Neural crest cell (in vitro differentiated cells): ENCODE measurements at regions not wholly inside any gene's neighbourhood (a gene's known extent, or its start where the extent isn't known, plus 50 kb on each side); places are given as distances from the start of the nearest gene placed in this dataset.

Source experiments
- DNase-seq: peaks from one replicate; pipeline ENCODE4 v3.0.0; 2021; ENCODE audit warnings: low read depth, mixed read lengths, low spot score
- H3K27ac Mint-ChIP-seq: one replicate; pipeline ENCODE4 v1.8.0; 2021; ENCODE audit warnings: mild to moderate bottlenecking, mixed read lengths; ENCODE audit not compliant: unreplicated experiment
- H3K27me3 Mint-ChIP-seq: 2 replicates; pipeline ENCODE4 v1.8.0; 2021; ENCODE audit warnings: low read depth, mild to moderate bottlenecking, mixed read lengths
- H3K36me3 Mint-ChIP-seq: 2 replicates; pipeline ENCODE4 v1.8.0; 2021; ENCODE audit warnings: low read depth, mild to moderate bottlenecking, mixed read lengths
- H3K4me1 Mint-ChIP-seq: 2 replicates; pipeline ENCODE4 v1.8.0; 2021; ENCODE audit warnings: mixed read lengths
- H3K4me3 Mint-ChIP-seq: one replicate; pipeline ENCODE4 v1.8.0; 2021; ENCODE audit warnings: mild to moderate bottlenecking, mixed read lengths
- H3K9me3 Mint-ChIP-seq: 2 replicates; pipeline ENCODE4 v1.8.0; 2021; ENCODE audit warnings: mixed read lengths
- TF ChIP-seq, protein P1 (sequence below): fragments of 200-600 bp; sonication (generic); conservative IDR thresholded peaks from 2 replicates; pipeline ENCODE4 v1.5.0; 2021; ENCODE audit warnings: antibody characterized with exemption, mild to moderate bottlenecking

DNA sequence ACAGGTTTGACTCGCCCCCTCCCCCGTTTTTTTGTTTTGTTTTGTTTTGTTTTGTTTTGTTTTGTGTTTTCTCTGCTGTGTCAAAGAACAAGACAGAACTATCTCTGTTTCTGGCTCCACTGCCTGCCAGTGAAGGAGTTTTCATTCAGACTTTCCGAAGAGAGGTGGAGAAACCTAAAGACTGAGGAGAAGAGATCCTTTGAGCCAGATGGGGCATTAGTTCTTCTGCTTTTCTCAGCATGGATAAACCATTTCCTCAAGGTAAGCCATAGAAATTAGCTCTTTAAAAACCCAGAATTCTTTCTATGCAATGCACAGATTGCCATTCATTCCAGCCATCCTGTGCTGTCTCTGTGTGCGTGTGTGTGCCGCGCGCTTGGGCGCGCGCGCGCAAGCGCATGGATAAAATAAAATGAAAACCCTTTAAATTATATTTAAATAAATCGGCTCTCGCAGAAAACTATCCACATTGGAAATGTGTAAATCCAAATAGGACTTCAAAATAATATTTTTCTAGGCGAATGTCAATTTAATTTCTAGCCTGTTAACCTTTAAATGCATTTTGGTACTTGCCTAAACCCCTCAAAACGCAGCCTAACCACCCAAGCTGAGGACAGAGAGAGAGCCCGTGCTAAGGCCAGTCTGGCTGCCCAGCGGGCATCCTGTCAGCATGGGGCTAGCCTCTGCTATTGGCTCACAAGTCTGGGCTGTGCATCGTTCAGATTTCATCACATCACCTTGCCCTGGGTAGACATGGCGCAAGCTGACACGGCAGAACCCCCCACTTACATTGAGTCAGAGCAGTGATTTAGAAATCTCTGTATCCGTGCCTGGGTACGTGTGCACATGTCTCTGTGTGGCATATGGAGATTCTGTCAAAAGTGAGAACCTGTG is 113.0 kb upstream of the VAMP7 start:
- no peaks in the 10 kb centered on the region for H3K36me3 Mint-ChIP-seq
- no peak for DNase-seq

DNA sequence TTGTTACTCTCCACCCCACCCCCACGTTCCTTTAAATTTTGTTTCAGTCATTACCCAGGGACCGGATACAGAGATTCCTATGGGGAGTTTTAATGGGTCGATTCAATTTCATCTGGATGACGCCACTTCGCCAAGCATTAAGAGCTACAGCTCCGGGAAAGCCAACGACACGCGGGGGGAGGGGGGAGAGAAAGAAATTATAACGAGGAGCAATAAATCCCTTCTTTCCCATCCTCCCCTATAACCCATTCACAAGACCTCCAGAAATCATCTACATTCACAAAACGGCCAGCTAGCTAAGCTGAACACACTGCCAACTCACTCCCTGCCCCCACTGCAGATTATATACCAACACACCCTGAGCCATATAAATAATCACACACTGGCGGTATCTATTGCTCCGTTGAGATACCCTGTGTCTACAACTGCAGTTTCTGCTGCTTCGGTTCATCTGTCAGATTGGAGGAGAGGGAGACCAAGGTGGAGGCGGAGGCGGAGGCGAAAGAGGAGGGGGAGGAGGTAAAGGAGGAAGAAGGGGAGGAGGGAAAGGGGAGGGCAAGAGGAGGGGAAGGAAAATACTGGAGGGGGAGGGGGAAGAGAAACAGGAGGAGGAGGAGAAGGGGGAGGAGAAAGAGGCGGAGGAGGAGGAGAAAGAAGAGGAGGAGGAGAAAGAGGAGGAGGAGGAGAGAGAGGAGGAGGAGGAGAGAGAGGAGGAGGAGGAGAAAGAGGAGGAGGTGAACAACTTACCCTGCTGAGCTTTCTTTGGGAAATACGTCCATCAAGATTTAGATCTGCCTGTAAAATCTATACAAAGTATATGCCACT is 113.9 kb upstream of the VAMP7 start:
- DNase-seq = peak; percentile 27
- Mint-ChIP-seq H3K36me3 (no peaks in the 10 kb centered on the region), H3K27me3 (no peaks in the 10 kb centered on the region), H3K4me3 (peak overlapping the region; percentile 94), H3K27ac (peak overlapping the region; percentile 81), H3K4me1 (peaks cover 19% of the 10 kb centered on the region), H3K9me3 (peaks cover 4% of the 10 kb centered on the region)
- TF ChIP-seq, protein P1, sequence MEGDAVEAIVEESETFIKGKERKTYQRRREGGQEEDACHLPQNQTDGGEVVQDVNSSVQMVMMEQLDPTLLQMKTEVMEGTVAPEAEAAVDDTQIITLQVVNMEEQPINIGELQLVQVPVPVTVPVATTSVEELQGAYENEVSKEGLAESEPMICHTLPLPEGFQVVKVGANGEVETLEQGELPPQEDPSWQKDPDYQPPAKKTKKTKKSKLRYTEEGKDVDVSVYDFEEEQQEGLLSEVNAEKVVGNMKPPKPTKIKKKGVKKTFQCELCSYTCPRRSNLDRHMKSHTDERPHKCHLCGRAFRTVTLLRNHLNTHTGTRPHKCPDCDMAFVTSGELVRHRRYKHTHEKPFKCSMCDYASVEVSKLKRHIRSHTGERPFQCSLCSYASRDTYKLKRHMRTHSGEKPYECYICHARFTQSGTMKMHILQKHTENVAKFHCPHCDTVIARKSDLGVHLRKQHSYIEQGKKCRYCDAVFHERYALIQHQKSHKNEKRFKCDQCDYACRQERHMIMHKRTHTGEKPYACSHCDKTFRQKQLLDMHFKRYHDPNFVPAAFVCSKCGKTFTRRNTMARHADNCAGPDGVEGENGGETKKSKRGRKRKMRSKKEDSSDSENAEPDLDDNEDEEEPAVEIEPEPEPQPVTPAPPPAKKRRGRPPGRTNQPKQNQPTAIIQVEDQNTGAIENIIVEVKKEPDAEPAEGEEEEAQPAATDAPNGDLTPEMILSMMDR = no peak

More for the DNA sequence above, 113.0 kb upstream of the VAMP7 start:
- H3K4me3 Mint-ChIP-seq = peak overlapping the region; percentile 94
- H3K27ac Mint-ChIP-seq = no peak overlapping the region
- H3K9me3 Mint-ChIP-seq = peaks cover 3% of the 10 kb centered on the region
- TF ChIP-seq, protein P1 = no peak
- H3K4me1 Mint-ChIP-seq = peaks cover 19% of the 10 kb centered on the region
- H3K27me3 Mint-ChIP-seq = no peaks in the 10 kb centered on the region

DNA sequence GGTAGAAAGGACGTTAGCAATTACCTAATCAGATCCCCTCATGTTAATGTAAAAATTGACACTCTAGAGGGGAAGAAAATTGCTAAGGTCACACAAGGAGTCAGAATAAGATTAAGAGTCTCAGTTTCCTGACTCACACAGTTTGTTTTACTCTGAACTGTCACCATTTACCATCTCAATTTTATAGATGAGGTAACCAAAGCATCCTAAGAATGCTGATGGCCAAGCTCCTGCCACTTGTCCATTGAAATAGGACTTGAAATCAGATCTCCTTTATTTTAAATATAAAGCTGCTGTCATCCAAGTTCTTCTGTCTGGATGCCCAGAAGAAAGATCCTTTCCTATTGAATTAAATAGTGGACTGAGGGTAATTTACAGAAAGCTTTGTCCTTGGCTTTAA is 114.8 kb upstream of the VAMP7 start:
- Mint-ChIP-seq H3K27ac (no peak overlapping the region), H3K36me3 (no peaks in the 10 kb centered on the region), H3K9me3 (peaks cover 5% of the 10 kb centered on the region), H3K4me1 (peaks cover 19% of the 10 kb centered on the region), H3K27me3 (no peaks in the 10 kb centered on the region), H3K4me3 (peak overlapping the region; percentile 94)
- no peak for DNase-seq
- TF ChIP-seq, protein P1 = no peak

DNA sequence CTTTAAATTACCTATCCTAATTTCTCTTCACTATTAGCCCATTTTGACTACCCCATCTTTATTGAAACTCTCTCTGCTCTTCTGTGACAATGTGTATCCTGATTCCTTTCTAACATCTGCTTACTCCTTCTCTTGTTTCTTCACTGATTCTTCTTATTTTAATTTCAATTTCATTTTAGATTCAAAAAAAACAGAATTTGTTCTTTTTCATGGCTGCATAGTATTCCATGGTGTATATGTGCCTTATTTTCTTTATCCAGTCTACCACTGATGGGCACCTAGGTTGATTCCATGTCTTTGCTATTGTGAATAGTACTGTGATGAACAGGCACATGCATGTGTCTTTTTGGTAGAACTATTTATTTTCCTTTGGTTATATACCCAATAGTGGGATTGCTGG is 120.0 kb upstream of the VAMP7 start:
- Mint-ChIP-seq H3K27me3 (no peaks in the 10 kb centered on the region), H3K4me3 (no peak overlapping the region), H3K27ac (no peak overlapping the region), H3K4me1 (peaks cover 4% of the 10 kb centered on the region), H3K36me3 (no peaks in the 10 kb centered on the region), H3K9me3 (peaks cover 8% of the 10 kb centered on the region)
- no peak for DNase-seq
- TF ChIP-seq, protein P1 = no peak

DNA sequence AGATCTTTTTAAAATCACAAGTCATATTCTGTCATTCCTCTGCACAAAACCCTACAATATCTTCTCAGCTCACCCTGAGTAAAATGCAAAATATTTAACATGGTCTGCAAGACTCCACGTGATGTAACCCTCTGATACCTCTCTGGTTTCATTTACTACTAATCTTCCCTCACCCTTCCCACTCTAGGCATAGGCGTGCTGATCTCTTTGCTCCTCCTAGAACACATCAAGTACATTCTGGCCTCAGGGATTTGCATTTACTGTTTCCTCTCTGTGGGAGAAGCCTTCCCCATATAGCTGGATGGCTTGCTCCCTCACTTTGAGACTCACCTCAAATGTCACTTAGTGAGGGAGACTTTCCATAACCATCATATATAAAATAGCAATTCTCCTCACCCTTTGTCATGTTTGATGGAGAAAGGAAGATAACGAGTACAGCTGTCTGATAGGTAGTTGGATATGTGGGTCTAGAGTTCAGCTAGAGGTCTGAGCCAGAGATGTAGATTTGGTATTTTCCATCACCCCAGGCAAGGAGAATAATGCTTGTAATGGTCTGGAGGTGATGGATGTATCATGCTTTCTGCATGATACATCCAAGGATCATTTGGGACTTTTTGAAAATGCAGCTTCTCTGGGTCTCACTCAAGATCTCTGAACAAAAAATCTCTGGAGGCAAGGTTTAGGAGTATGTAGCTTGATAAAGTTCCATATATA is 123.9 kb upstream of the VAMP7 start:
- DNase-seq = no peak
- Mint-ChIP-seq H3K27ac (no peak overlapping the region), H3K4me1 (no peaks in the 10 kb centered on the region), H3K36me3 (no peaks in the 10 kb centered on the region), H3K27me3 (no peaks in the 10 kb centered on the region), H3K4me3 (no peak overlapping the region), H3K9me3 (peaks cover 4% of the 10 kb centered on the region)
- TF ChIP-seq, protein P1 = no peak
